Endothelial cell of umbilical vein (primary cell): ENCODE measurements at regions not wholly inside any gene's neighbourhood (a gene's known extent, or its start where the extent isn't known, plus 50 kb on each side); places are given as distances from the start of the nearest gene placed in this dataset.

ENCODE experiments used
- BruUV-seq: library from RNA; stranded (reverse); fragments of 400-500 nt; replicated peaks from 2 replicates; lab custom pipeline; 2021; lab: Mats Ljungman, UMichigan
- CTCF ChIA-PET: fragments of 300-600, 350-600 bp; sonication (Branson Sonifier 250); formaldehyde crosslinking; loops from one replicate; lab custom pipeline; 2021; ENCODE audit warnings: antibody characterized with exemption, inconsistent platforms; lab: Charles Lee
- POLR2A ChIA-PET: fragments of 300-600, 350-600 bp; sonication (Branson Sonifier 250); formaldehyde crosslinking; loops from one replicate; lab custom pipeline; 2021; ENCODE audit warnings: antibody characterized with exemption, inconsistent platforms; lab: Charles Lee
- DNase-seq: peaks from one replicate; pipeline ENCODE4 v3.0.0-alpha.2; 2011; ENCODE audit warnings: low read depth, low spot score
- FAIRE-seq: peaks from 2 replicates; lab custom pipeline; 2011; peaks lifted over from hg19 to GRCh38; lab: Jason Lieb, UNC
- H2AFZ ChIP-seq: 2 replicates; pipeline ENCODE4 v1.6.0; 2012; ENCODE audit warnings: low read depth, low read length, control low read depth, inconsistent platforms
- H3K27ac ChIP-seq: 2 replicates; pipeline ENCODE4 v1.5.1; 2011; ENCODE audit warnings: low read depth, mild to moderate bottlenecking, control low read depth, low read length, moderate library complexity; ENCODE audit not compliant: insufficient read depth
- H3K27me3 ChIP-seq, 2 experiments: 2 replicates each; pipeline versions ENCODE4 v1.6.0 to v1.6.1; 2011; ENCODE audit warnings: low read length in 2 of 2, mixed read lengths in 1 of 2; ENCODE audit not compliant: control insufficient read depth in 2 of 2, insufficient read depth in 2 of 2
- H3K36me3 ChIP-seq, 2 experiments: 2 replicates in 1 of 2; 3 replicates in 1 of 2; pipeline ENCODE4 v1.5.1; 2011; ENCODE audit warnings: low read length in 2 of 2, mild to moderate bottlenecking in 1 of 2, moderate library complexity in 1 of 2; ENCODE audit not compliant: control insufficient read depth in 2 of 2, insufficient read depth in 2 of 2; ENCODE audit errors: extremely low read depth in 1 of 2
- H3K4me1 ChIP-seq: 3 replicates; pipeline ENCODE4 v1.5.1; 2011; ENCODE audit warnings: mild to moderate bottlenecking, low read length; ENCODE audit not compliant: control insufficient read depth, insufficient read depth; ENCODE audit errors: extremely low read depth
- H3K4me2 ChIP-seq: 2 replicates; pipeline ENCODE4 v1.6.1; 2011; ENCODE audit warnings: low read length, control low read depth, mixed read lengths; ENCODE audit not compliant: insufficient read depth
- H3K4me3 ChIP-seq, 3 experiments: fragments of 200-600 bp in 1 of 3; sonication (generic), shearing (Covaris generic) in 1 of 3; replicated peaks in 1 of 3; 2 replicates each; pipeline ENCODE4 v1.5.1; 2011 to 2016; ENCODE audit warnings: control low read depth in 3 of 3, low read length in 3 of 3, mild to moderate bottlenecking in 2 of 3, inconsistent platforms in 1 of 3, low read depth in 1 of 3, moderate library complexity in 1 of 3; ENCODE audit not compliant: insufficient read depth in 1 of 3
- H3K79me2 ChIP-seq: 2 replicates; pipeline ENCODE4 v1.6.0; 2012; ENCODE audit warnings: low read length, inconsistent platforms; ENCODE audit not compliant: control insufficient read depth, insufficient read depth
- H3K9ac ChIP-seq: replicated peaks from 2 replicates; pipeline ENCODE3; 2011; ENCODE audit warnings: low read length, control low read depth; ENCODE audit not compliant: insufficient read depth; ENCODE audit errors: extremely low read depth
- H3K9me1 ChIP-seq: replicated peaks from 3 replicates; pipeline ENCODE4 v1.6.0; 2011; ENCODE audit warnings: mild to moderate bottlenecking, low read length; ENCODE audit not compliant: control insufficient read depth, insufficient read depth; ENCODE audit errors: extremely low read depth
- H3K9me3 ChIP-seq: replicated peaks from 2 replicates; pipeline ENCODE4 v1.5.1; 2012; ENCODE audit warnings: low read length, inconsistent platforms; ENCODE audit not compliant: control insufficient read depth, insufficient read depth
- H4K20me1 ChIP-seq: replicated peaks from 2 replicates; pipeline ENCODE3; 2011; ENCODE audit warnings: mild to moderate bottlenecking, low read length; ENCODE audit not compliant: control insufficient read depth, insufficient read depth; ENCODE audit errors: extremely low read depth
- EZH2 ChIP-seq: IDR thresholded peaks from 2 replicates; pipeline ENCODE4 v1.6.1; 2012; ENCODE audit warnings: borderline replicate concordance, low read depth, mild to moderate bottlenecking, moderate library complexity, low read length, inconsistent platforms; ENCODE audit not compliant: severe bottlenecking
- FOS ChIP-seq: IDR thresholded peaks from 2 replicates; pipeline ENCODE4 v1.6.1; 2011; ENCODE audit warnings: mild to moderate bottlenecking, low read length, moderate library complexity, borderline replicate concordance; ENCODE audit not compliant: insufficient read depth
- GATA2 ChIP-seq: IDR thresholded peaks from 2 replicates; pipeline ENCODE4 v1.7.0; 2011; ENCODE audit warnings: low read depth, mild to moderate bottlenecking, moderate library complexity, mixed read lengths, low read length; ENCODE audit not compliant: insufficient read length, insufficient read depth
- JUN ChIP-seq: IDR thresholded peaks from 2 replicates; pipeline ENCODE4 v1.6.1; 2011; ENCODE audit warnings: borderline replicate concordance, low read depth; ENCODE audit not compliant: insufficient read length, insufficient read depth
- MYC ChIP-seq: IDR thresholded peaks from one replicate; pipeline ENCODE4 v1.6.1; 2011; ENCODE audit warnings: mild to moderate bottlenecking, low read depth, low read length
- POLR2A ChIP-seq: IDR thresholded peaks from 2 replicates; pipeline ENCODE4 v1.6.1; 2012; ENCODE audit warnings: low read depth, mild to moderate bottlenecking, control low read depth, low read length
- POLR2AphosphoS5 ChIP-seq: IDR thresholded peaks from 2 replicates; pipeline ENCODE4 v1.6.1; 2012; ENCODE audit warnings: low read depth, mild to moderate bottlenecking, control low read depth, low read length, moderate library complexity; ENCODE audit not compliant: insufficient read depth
- dilution Hi-C: fragments of 300-500 bp; cut with MboI; formaldehyde crosslinking; loops from one replicate; pipeline ENCODE4 v1.15.0; 2019; ENCODE audit warnings: low sequenced_read_pairs; ENCODE audit not compliant: extremely low pct_ligation_motif_present
- intact Hi-C: fragments of 100-400 bp; cut with micrococcal nuclease; formaldehyde crosslinking; loops from one replicate; pipeline ENCODE4 v1.10.0; 2022
- TF ChIP-seq, protein P1 (sequence below): IDR thresholded peaks from 2 replicates; pipeline ENCODE4 v1.6.1; 2011; ENCODE audit not compliant: insufficient read depth, insufficient read length
- TF ChIP-seq, protein P2 (sequence below), 2 donors: IDR thresholded peaks; 1 replicate in 1 of 2; 2 replicates in 1 of 2; pipeline ENCODE4 v1.5.1; 2011; ENCODE audit warnings: low read length in 2 of 2, mild to moderate bottlenecking in 2 of 2, moderate library complexity in 2 of 2, control low read depth in 1 of 2, inconsistent platforms in 1 of 2, low read depth in 1 of 2; ENCODE audit not compliant: insufficient read depth in 1 of 2; ENCODE audit errors: extremely low read depth in 1 of 2

DNA sequence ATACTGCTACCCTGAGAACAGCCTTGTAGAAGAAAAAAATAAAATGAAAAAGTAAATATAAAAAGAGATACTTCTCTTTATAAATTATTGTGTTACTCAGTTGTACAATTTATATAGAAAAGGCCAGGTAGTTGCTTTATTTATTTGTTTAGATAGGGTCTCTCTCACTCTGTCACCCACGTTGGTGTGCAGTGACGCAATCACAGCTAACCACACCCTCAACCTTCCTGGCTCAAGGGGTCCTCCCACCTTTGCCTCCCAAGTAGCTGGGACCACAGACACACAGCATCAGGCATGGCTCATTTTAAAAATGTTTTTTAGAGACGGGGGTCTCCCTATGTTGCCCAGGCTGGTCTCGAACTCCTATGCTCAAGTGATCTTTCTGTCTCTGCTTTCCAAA is 175.4 kb upstream of the PZP start:
- Histone ChIP-seq H3K9me3 (no peaks in the 10 kb centered on the region), H2AFZ (no peak overlapping the region), H3K36me3 (no peaks in the 10 kb centered on the region), H3K27ac (no peak overlapping the region), H3K9me1 (no peaks in the 10 kb centered on the region), H3K79me2 (no peaks in the 10 kb centered on the region), H3K4me3 (no peak overlapping the region), H3K9ac (no peak overlapping the region), H3K4me2 (no peak overlapping the region), H4K20me1 (no peaks in the 10 kb centered on the region), H3K27me3 (peaks cover under 1 to 2% of the 10 kb centered on the region in 2 experiments), H3K4me1 (no peaks in the 10 kb centered on the region)
- DNase-seq (no peak), FAIRE-seq (no peak)
- TF ChIP-seq EZH2 (no peak), FOS (no peak), MYC (no peak), POLR2AphosphoS5 (no peak), POLR2A (no peak), GATA2 (no peak), JUN (no peak)
- TF ChIP-seq, protein P1, sequence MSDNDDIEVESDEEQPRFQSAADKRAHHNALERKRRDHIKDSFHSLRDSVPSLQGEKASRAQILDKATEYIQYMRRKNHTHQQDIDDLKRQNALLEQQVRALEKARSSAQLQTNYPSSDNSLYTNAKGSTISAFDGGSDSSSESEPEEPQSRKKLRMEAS = no peak
- TF ChIP-seq, protein P2, sequence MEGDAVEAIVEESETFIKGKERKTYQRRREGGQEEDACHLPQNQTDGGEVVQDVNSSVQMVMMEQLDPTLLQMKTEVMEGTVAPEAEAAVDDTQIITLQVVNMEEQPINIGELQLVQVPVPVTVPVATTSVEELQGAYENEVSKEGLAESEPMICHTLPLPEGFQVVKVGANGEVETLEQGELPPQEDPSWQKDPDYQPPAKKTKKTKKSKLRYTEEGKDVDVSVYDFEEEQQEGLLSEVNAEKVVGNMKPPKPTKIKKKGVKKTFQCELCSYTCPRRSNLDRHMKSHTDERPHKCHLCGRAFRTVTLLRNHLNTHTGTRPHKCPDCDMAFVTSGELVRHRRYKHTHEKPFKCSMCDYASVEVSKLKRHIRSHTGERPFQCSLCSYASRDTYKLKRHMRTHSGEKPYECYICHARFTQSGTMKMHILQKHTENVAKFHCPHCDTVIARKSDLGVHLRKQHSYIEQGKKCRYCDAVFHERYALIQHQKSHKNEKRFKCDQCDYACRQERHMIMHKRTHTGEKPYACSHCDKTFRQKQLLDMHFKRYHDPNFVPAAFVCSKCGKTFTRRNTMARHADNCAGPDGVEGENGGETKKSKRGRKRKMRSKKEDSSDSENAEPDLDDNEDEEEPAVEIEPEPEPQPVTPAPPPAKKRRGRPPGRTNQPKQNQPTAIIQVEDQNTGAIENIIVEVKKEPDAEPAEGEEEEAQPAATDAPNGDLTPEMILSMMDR (IDR thresholded peaks at IDR 0.05; ENCODE audit: extremely low read depth in 1 of 2, insufficient read depth in 1 of 2, low read depth in 1 of 2, low read length in 2 of 2) = no peak
- BruUV-seq = no TSS peak
- POLR2A ChIA-PET = no interaction called here
- CTCF ChIA-PET = interaction anchor here (0.6 kb wide), 1 partner anchor 571 kb away, joined by 3 read pairs; no protein-coding TSS in a partner anchor
- intact Hi-C loops = no loop called here
- dilution Hi-C loops = no loop called here
